GM12864 (cell line): ENCODE measurements at regions not wholly inside any gene's neighbourhood (a gene's known extent, or its start where the extent isn't known, plus 50 kb on each side); places are given as distances from the start of the nearest gene placed in this dataset.

Experiments used
- DNase-seq: peaks from one replicate; pipeline ENCODE4 v3.0.0-alpha.2; 2011; ENCODE audit warnings: low read depth
- H3K4me3 ChIP-seq: 2 replicates; pipeline ENCODE4 v1.5.1; 2011; ENCODE audit warnings: mild to moderate bottlenecking, low read depth, low read length, control low read depth
- TF ChIP-seq, protein P1 (sequence below): IDR thresholded peaks from 2 replicates; pipeline ENCODE4 v1.5.1; 2011; ENCODE audit warnings: low read depth, mild to moderate bottlenecking, moderate library complexity, low read length, control low read depth, inconsistent platforms; ENCODE audit errors: missing control alignments

DNA sequence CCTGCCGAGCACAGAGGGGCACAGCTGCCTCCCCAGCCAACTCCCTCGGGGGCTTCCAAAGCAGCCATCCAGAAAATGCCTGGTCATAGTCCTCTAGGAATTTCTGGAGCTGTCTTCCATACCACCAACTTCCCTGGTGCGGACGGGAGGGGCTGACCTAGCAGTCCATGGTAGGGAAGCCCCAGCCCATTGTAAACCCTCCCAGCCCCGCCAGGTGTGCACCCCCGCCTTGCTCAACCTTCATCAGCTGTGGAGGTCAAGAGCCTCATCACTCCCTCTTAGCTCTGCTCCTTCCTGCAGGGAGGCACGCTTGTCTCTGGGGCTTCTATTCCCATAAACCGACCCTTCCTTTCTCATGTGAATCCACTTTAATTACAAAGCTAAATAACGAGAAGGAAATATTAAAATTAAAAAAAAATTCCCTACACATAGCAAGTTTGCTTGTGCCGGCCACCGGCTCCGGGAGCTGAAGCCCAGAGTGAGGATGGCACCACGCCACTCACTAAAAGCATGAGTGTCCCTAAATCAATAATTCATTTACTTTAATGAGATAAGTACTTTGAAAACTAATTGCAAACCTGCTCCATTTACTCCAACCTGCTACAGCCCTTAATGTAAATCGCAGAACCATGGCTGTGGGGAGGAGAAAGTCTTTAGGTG lies 181.4 kb downstream of the ENGASE start:
- no peak overlapping the region for H3K4me3 ChIP-seq
- TF ChIP-seq, protein P1, sequence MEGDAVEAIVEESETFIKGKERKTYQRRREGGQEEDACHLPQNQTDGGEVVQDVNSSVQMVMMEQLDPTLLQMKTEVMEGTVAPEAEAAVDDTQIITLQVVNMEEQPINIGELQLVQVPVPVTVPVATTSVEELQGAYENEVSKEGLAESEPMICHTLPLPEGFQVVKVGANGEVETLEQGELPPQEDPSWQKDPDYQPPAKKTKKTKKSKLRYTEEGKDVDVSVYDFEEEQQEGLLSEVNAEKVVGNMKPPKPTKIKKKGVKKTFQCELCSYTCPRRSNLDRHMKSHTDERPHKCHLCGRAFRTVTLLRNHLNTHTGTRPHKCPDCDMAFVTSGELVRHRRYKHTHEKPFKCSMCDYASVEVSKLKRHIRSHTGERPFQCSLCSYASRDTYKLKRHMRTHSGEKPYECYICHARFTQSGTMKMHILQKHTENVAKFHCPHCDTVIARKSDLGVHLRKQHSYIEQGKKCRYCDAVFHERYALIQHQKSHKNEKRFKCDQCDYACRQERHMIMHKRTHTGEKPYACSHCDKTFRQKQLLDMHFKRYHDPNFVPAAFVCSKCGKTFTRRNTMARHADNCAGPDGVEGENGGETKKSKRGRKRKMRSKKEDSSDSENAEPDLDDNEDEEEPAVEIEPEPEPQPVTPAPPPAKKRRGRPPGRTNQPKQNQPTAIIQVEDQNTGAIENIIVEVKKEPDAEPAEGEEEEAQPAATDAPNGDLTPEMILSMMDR, result no peak
- no peak for DNase-seq

DNA sequence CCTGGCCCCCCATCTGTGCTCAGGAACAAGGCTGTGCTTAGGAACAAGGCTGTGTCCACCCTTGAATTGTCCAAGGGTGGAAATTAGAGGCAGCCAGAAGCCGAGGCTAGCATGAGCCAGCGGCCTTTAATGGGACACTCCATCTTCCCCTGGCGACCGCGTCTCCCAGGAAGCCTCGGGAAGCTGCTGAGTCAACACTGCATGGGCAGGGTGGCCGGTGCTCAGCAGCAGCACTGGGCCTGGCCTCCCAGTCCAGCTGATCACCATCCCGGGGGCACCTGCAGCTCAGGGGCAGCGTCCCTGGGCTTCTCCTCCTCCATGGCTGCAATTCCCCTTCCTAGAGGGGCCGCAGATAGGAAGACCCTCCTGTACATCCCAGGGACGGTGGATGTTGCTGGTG lies 180.8 kb downstream of the ENGASE start:
- TF ChIP-seq, protein P1, result no peak
- no peak for DNase-seq
- no peak overlapping the region for H3K4me3 ChIP-seq

DNA sequence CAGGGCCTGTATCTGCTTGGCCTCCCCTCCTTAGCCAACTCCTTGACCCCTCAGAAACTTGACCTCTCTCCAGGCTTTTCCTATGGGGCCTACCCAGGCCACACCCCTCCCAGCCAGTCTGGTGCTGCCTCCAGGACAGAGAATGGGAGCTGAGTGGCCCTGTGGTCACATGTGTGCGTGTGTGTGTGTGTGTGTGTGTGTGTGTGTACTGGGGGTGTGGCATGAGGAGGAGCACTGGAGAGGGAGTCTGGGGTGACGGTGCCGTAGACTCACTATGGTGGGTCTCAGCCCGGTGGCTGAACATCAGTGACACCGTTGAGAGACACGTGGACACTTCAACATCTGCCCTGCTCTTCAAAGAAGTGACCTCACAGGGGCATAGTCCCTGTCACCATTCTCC lies 180.4 kb downstream of the ENGASE start:
- TF ChIP-seq, protein P1, result no peak
- no peak overlapping the region for H3K4me3 ChIP-seq
- DNase-seq, result no peak

DNA sequence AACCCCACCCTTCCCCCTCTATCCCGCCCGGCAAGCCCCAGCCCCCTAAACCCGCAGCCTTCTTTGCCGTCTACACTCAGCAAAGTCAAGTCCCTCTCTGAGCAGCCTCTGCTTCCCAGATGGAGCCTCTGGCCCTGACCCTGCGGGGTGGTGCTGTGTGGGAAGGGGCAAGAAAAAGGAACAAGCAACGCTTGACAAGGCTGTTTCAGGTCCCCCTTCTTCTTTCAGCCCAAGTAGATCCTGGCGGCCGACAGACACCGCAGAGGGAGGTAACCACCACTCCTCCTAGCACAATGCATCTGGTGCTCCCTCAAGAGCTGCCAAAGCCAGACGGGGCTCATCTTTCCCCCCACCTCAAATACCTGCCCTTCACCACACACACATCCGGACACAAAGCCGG lies 178.3 kb downstream of the ENGASE start:
- TF ChIP-seq, protein P1, result no peak
- H3K4me3 ChIP-seq, result no peak overlapping the region
- no peak for DNase-seq

DNA sequence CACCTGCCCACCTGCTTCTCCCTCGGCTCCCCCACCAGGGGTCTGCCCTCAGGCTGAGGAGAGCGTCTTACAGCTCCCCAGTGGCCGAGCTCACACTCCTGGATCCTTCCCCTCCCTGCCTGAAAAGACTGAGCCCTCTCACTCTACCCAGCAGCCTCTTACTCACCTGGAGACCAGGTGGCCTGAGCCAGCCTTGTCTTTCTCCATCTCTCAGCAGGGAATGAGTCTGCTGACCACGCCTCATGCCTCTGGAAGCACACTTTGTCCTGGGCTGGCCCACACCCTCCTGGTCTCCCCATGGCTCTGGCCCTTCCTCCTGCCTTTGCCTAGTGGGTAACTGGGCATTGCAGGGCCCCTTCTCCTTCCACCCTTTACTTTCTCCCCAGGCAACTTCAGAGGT lies 177.2 kb downstream of the ENGASE start:
- no peak overlapping the region for H3K4me3 ChIP-seq
- TF ChIP-seq, protein P1, result no peak
- DNase-seq, result no peak

DNA sequence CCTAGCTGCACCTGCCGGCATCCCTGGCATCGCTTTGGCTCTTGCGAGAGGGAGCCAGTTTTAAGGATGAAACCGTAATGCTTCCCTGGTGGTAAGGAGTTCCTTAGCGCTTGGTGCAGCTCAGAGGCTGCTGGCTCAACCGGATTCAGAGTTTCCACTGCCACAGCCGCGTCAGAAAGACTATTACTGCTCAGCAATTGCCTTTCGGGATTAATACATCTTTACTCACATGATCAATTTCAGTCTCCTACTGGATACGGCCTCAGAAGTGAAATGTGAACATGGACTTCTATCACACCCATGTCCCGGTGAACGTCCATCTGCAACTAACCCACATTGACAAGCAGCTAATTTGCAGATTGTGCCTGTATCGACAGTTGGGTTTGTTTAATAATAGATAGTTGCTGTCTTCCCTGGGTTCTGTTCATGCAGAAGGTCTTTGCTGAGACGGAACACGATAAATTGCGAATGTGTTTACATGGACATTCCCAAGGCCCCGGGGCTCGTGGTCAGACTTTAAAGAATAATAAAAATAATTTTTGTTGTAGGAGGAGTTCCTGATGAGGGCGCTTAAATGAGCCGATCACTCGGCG lies 175.4 kb downstream of the ENGASE start:
- no peak overlapping the region for H3K4me3 ChIP-seq
- no peak for DNase-seq
- TF ChIP-seq, protein P1, result no peak
